Loucy (cell line): ENCODE measurements at regions not wholly inside any gene's neighbourhood (a gene's known extent, or its start where the extent isn't known, plus 50 kb on each side); places are given as distances from the start of the nearest gene placed in this dataset.

Experiments used
- EZH2phosphoT487 ChIP-seq: fragments of 200-600 bp; IDR thresholded peaks from 2 replicates; pipeline ENCODE4 v1.6.1; 2018; ENCODE audit warnings: antibody characterized with exemption, mild to moderate bottlenecking, moderate library complexity, borderline replicate concordance
- TF ChIP-seq, protein P1 (sequence below): fragments of 200-600 bp; sonication (generic); conservative IDR thresholded peaks from 2 replicates; pipeline ENCODE4 v1.5.1; 2014; ENCODE audit warnings: mild to moderate bottlenecking, antibody characterized with exemption, low read length

DNA sequence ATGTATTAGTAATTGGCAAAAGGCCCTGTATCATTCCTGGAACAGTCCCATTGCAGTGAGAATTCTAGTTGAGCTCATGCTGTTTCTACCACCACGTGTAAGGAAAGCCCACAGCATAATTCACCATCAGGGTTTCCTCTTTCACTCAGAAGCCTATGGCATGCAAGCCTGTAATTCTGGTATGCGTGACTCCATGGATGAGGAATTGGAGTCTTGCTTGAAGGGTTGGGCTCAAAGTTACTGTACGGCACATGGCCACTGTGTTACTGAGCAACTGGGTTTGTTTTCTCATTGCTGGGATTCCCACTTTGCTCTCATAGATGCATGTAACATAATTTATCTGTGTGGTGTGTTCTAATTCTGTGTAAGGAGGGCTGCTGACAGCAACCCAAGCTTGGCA lies 132.3 kb upstream of the NR3C2 start:
- TF ChIP-seq EZH2phosphoT487 = no peak
- TF ChIP-seq, protein P1, sequence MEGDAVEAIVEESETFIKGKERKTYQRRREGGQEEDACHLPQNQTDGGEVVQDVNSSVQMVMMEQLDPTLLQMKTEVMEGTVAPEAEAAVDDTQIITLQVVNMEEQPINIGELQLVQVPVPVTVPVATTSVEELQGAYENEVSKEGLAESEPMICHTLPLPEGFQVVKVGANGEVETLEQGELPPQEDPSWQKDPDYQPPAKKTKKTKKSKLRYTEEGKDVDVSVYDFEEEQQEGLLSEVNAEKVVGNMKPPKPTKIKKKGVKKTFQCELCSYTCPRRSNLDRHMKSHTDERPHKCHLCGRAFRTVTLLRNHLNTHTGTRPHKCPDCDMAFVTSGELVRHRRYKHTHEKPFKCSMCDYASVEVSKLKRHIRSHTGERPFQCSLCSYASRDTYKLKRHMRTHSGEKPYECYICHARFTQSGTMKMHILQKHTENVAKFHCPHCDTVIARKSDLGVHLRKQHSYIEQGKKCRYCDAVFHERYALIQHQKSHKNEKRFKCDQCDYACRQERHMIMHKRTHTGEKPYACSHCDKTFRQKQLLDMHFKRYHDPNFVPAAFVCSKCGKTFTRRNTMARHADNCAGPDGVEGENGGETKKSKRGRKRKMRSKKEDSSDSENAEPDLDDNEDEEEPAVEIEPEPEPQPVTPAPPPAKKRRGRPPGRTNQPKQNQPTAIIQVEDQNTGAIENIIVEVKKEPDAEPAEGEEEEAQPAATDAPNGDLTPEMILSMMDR = no peak
